Ishikawa (cell line): ENCODE measurements at regions not wholly inside any gene's neighbourhood (a gene's known extent, or its start where the extent isn't known, plus 50 kb on each side); places are given as distances from the start of the nearest gene placed in this dataset.

Experiments
- CEBPB ChIP-seq: IDR thresholded peaks from 2 replicates; pipeline ENCODE4 v1.6.1; 2012
- CREB1 ChIP-seq: IDR thresholded peaks from 2 replicates; pipeline ENCODE4 v1.6.1; 2012; ENCODE audit warnings: low read depth
- EGR1 ChIP-seq: IDR thresholded peaks from 2 replicates; pipeline ENCODE4 v1.6.1; 2012
- EP300 ChIP-seq: IDR thresholded peaks from 2 replicates; pipeline ENCODE4 v1.6.1; 2012; ENCODE audit warnings: borderline replicate concordance
- FOXM1 ChIP-seq: IDR thresholded peaks from 2 replicates; pipeline ENCODE4 v1.6.1; 2012; ENCODE audit warnings: low read depth, borderline replicate concordance
- NFIC ChIP-seq: IDR thresholded peaks from 2 replicates; pipeline ENCODE4 v1.6.1; 2012
- RAD21 ChIP-seq: IDR thresholded peaks from 2 replicates; pipeline ENCODE4 v1.6.1; 2012; ENCODE audit warnings: low read depth
- TAF1 ChIP-seq: IDR thresholded peaks from 2 replicates; pipeline ENCODE4 v1.6.1; 2012; ENCODE audit warnings: low read depth, mild to moderate bottlenecking
- TCF12 ChIP-seq: IDR thresholded peaks from 2 replicates; pipeline ENCODE4 v1.6.1; 2012; ENCODE audit warnings: low read depth
- TEAD4 ChIP-seq: IDR thresholded peaks from 2 replicates; pipeline ENCODE4 v1.6.1; 2012
- USF1 ChIP-seq: IDR thresholded peaks from 2 replicates; pipeline ENCODE4 v1.6.1; 2012
- YY1 ChIP-seq: IDR thresholded peaks from 2 replicates; pipeline ENCODE4 v1.6.1; 2012; ENCODE audit warnings: low read depth
- ZBTB7A ChIP-seq: IDR thresholded peaks from 2 replicates; pipeline ENCODE4 v1.6.1; 2012; ENCODE audit warnings: low read depth
- TF ChIP-seq, protein P1 (sequence below): IDR thresholded peaks from 2 replicates; pipeline ENCODE4 v1.6.1; 2012; ENCODE audit warnings: low read depth, mild to moderate bottlenecking
- TF ChIP-seq, protein P2 (sequence below): IDR thresholded peaks from 2 replicates; pipeline ENCODE4 v1.6.1; 2012

DNA sequence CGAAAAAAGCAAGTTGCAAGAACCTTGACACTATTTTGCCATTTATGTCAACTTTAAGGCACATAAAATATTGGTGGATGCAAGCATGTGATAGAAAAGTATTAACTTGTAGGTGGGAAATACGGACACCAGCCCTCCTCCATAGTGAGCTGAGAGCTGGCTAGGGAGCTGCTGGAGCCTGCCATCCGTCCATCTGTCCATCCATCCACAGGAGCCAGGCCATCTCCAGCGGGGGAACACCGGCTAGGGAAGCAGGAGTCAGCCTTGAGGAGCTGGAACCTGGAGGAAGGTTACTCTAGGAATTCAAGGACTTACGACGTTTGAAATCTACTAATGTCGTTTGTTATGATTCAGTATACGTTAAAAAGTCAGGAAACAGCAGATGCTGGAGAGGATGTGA is 120.7 kb upstream of the C14orf180 start:
- TF ChIP-seq CEBPB (no peak), EP300 (no peak), TCF12 (no peak), NFIC (no peak), TEAD4 (no peak), YY1 (no peak), CREB1 (no peak)

DNA sequence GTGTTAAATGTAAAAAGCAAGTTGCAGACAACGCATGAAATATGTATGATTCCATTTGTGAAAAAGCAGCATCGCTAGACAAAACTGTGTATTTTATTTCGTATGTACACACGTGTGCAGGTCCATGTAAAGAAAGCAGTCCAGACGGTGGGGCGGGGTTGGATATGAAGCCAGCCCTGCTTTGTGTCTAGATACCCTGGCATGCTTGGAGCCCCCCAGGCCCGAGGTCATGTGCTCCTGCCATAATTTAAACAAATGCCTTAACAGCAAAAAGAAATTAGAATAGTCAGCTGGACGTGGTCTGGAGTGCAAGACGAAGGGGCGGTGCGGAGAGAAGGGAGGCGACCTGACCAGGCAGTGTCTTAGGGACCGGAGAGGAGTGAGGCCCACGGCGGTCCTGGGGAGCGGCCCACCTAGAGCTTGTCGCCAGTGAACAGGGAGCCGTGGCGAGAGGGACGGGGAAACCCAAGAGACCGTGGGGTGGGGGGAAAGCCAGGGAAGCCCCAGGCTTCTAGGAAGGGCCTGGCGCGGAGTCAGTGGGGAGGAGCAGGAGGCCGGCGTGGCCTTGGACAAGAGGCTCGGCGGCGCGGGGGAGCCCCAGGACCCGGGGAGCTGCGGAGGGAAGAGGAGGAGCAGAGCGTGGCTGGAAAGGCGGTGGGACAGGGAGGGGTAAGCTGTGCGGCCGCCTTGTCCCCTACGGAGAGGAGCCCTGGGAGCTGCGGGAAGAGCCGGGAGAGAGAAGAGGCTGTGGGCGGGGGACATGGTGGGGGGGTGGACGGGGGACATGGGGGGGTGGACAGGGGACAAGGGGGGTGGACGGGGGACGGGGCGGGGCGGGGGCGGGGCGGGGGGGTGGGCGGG is 118.5 kb upstream of the C14orf180 start:
- TF ChIP-seq TAF1 (no peak), FOXM1 (no peak), ZBTB7A (no peak), CREB1 (no peak), YY1 (no peak), EP300 (no peak), USF1 (no peak)
- TF ChIP-seq, protein P1, sequence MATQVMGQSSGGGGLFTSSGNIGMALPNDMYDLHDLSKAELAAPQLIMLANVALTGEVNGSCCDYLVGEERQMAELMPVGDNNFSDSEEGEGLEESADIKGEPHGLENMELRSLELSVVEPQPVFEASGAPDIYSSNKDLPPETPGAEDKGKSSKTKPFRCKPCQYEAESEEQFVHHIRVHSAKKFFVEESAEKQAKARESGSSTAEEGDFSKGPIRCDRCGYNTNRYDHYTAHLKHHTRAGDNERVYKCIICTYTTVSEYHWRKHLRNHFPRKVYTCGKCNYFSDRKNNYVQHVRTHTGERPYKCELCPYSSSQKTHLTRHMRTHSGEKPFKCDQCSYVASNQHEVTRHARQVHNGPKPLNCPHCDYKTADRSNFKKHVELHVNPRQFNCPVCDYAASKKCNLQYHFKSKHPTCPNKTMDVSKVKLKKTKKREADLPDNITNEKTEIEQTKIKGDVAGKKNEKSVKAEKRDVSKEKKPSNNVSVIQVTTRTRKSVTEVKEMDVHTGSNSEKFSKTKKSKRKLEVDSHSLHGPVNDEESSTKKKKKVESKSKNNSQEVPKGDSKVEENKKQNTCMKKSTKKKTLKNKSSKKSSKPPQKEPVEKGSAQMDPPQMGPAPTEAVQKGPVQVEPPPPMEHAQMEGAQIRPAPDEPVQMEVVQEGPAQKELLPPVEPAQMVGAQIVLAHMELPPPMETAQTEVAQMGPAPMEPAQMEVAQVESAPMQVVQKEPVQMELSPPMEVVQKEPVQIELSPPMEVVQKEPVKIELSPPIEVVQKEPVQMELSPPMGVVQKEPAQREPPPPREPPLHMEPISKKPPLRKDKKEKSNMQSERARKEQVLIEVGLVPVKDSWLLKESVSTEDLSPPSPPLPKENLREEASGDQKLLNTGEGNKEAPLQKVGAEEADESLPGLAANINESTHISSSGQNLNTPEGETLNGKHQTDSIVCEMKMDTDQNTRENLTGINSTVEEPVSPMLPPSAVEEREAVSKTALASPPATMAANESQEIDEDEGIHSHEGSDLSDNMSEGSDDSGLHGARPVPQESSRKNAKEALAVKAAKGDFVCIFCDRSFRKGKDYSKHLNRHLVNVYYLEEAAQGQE, result no peak

GRCh38 chr14:104461676-104462449 is 117.7 kb upstream of the C14orf180 start:
- TF ChIP-seq, protein P1, result no peak
- no peak for TF ChIP-seq CEBPB
- TF ChIP-seq TAF1, result no peak
- TF ChIP-seq RAD21, result no peak
- TF ChIP-seq, protein P2, sequence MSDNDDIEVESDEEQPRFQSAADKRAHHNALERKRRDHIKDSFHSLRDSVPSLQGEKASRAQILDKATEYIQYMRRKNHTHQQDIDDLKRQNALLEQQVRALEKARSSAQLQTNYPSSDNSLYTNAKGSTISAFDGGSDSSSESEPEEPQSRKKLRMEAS, result no peak
- TF ChIP-seq ZBTB7A, result no peak
- no peak for TF ChIP-seq YY1
- TF ChIP-seq EP300, result no peak
- no peak for TF ChIP-seq FOXM1

DNA sequence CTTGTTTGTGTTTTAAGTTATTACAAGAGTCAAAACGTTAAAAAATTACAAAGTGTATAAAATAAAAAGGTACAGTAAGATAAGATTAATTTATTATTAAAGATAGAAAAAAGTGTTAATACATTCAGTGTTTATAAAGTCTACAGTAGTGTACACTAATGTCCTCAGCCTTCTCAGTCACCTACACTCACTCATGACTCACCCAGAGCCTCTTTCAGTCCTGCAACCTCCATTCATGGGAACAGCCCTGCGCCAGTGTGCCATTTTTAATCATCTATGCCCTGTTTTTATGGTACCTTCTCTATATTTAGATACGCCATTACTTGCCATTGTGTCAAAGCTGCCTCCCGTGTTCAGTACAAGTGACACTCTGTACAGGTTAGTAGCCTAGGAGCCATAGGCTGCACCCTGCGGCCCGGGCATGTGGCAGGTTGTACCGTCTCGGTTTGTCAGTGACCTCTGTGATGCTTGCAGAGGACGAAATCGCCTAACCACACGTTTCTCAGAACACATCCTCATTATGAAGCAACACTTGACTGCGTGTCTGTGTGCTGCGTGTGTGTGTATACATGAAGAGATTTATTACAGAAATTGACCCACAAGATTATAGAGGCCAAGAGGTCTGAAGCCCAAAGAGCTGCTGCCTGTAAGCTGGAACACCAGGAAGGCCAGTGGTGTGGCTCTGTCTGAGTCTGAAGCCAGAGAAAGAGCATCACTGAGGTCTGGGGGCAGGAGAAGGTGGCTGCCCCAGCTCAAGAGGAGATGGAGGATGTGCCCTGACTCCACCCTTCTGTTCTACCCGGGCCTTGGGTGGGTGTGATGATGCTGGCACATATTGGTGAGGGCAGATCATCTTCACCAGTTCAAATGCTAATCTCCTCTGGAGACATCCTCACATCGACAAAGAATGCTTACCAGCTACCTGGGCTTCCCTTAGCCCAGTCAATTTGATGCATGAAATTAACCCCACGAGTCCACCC is 116.6 kb upstream of the C14orf180 start:
- no peak for TF ChIP-seq TAF1
- no peak for TF ChIP-seq ZBTB7A
- TF ChIP-seq TEAD4, result no peak
- TF ChIP-seq TCF12, result no peak
- TF ChIP-seq EGR1, result no peak
- TF ChIP-seq NFIC, result no peak
- no peak for TF ChIP-seq EP300
- TF ChIP-seq FOXM1, result no peak
- TF ChIP-seq, protein P1, result no peak
